ENCODE measurements at regions not wholly inside any gene's neighbourhood (a gene's known extent, or its start where the extent isn't known, plus 50 kb on each side); places are given as distances from the start of the nearest gene placed in this dataset.

- Mint-ChIP-seq H3K9me3 (ENCODE audit: unreplicated experiment) (no peaks in the 10 kb centered on the region), H3K4me3 (ENCODE audit: unreplicated experiment) (no peak overlapping the region), H3K27me3 (ENCODE audit: insufficient read depth, unreplicated experiment) (no peaks in the 10 kb centered on the region), H3K4me1 (ENCODE audit: low read depth, unreplicated experiment) (no peaks in the 10 kb centered on the region), H3K27ac (ENCODE audit: unreplicated experiment) (no peak overlapping the region), H3K36me3 (ENCODE audit: insufficient read depth, unreplicated experiment) (no peaks in the 10 kb centered on the region)
- ChIA-PET POLR2A (no interaction called here), CTCF (no interaction called here)
- H3K36me3 ChIP-seq (ENCODE audit: control insufficient read depth, insufficient read depth, low read length), result no peaks in the 10 kb centered on the region
- DNase-seq, result no peak
- no peaks in the 10 kb centered on the region for H3K4me1 ChIP-seq
- BruUV-seq (replicated peaks), result no TSS peak
- intact Hi-C loops (cut with micrococcal nuclease; ENCODE audit: unreplicated experiment), result no loop called here
- no peak overlapping the region for H3K4me3 ChIP-seq (ENCODE audit: low read depth, low read length)
- no peaks in the 10 kb centered on the region for H3K9me3 ChIP-seq
- no peak for TF ChIP-seq CTCF (IDR thresholded peaks at IDR 0.05; ENCODE audit: insufficient read depth in 1 of 2, low read depth in 1 of 2, low read length in 1 of 2, severe bottlenecking in 1 of 2, unreplicated experiment in 1 of 2)
- H3K27me3 ChIP-seq (replicated peaks; ENCODE audit: control insufficient read depth, insufficient read depth, low read length), result no peaks in the 10 kb centered on the region
These were observed 207.3 kb upstream of the VEGFC start for GRCh38 chr4:176999935-177000543.

GRCh38 chr4:177001271-177002175 lies 208.8 kb upstream of the VEGFC start:
- Mint-ChIP-seq H3K4me3 (ENCODE audit: unreplicated experiment) (no peak overlapping the region), H3K27me3 (ENCODE audit: insufficient read depth, unreplicated experiment) (no peaks in the 10 kb centered on the region), H3K36me3 (ENCODE audit: insufficient read depth, unreplicated experiment) (no peaks in the 10 kb centered on the region), H3K4me1 (ENCODE audit: low read depth, unreplicated experiment) (no peaks in the 10 kb centered on the region), H3K9me3 (ENCODE audit: unreplicated experiment) (no peaks in the 10 kb centered on the region), H3K27ac (ENCODE audit: unreplicated experiment) (no peak overlapping the region)
- H3K4me1 ChIP-seq, result no peaks in the 10 kb centered on the region
- no TSS peak for BruUV-seq (replicated peaks)
- no peak for DNase-seq
- CTCF ChIA-PET, result no interaction called here
- POLR2A ChIA-PET, result no interaction called here
- no peaks in the 10 kb centered on the region for H3K36me3 ChIP-seq (ENCODE audit: control insufficient read depth, insufficient read depth, low read length)
- H3K27me3 ChIP-seq (replicated peaks; ENCODE audit: control insufficient read depth, insufficient read depth, low read length), result no peaks in the 10 kb centered on the region
- H3K4me3 ChIP-seq (ENCODE audit: low read depth, low read length), result no peak overlapping the region
- no peak for TF ChIP-seq CTCF (IDR thresholded peaks at IDR 0.05; ENCODE audit: insufficient read depth in 1 of 2, low read depth in 1 of 2, low read length in 1 of 2, severe bottlenecking in 1 of 2, unreplicated experiment in 1 of 2)
- intact Hi-C loops (cut with micrococcal nuclease; ENCODE audit: unreplicated experiment), result no loop called here
- no peaks in the 10 kb centered on the region for H3K9me3 ChIP-seq

GRCh38 chr4:177005674-177006230 lies 213.0 kb upstream of the VEGFC start:
- ChIA-PET CTCF (no interaction called here), POLR2A (no interaction called here)
- no peaks in the 10 kb centered on the region for H3K27me3 Mint-ChIP-seq (ENCODE audit: insufficient read depth, unreplicated experiment)
- no peaks in the 10 kb centered on the region for H3K4me1 Mint-ChIP-seq (ENCODE audit: low read depth, unreplicated experiment)
- no peaks in the 10 kb centered on the region for H3K36me3 Mint-ChIP-seq (ENCODE audit: insufficient read depth, unreplicated experiment)
- no peak overlapping the region for H3K4me3 Mint-ChIP-seq (ENCODE audit: unreplicated experiment)
- intact Hi-C loops (cut with micrococcal nuclease; ENCODE audit: unreplicated experiment), result no loop called here
- BruUV-seq (replicated peaks), result no TSS peak
- H3K9me3 ChIP-seq, result no peaks in the 10 kb centered on the region
- H3K27me3 ChIP-seq (replicated peaks; ENCODE audit: control insufficient read depth, insufficient read depth, low read length), result no peaks in the 10 kb centered on the region
- no peak for DNase-seq
- no peaks in the 10 kb centered on the region for H3K36me3 ChIP-seq (ENCODE audit: control insufficient read depth, insufficient read depth, low read length)
- no peaks in the 10 kb centered on the region for H3K4me1 ChIP-seq
- no peak overlapping the region for H3K4me3 ChIP-seq (ENCODE audit: low read depth, low read length)
- H3K27ac Mint-ChIP-seq (ENCODE audit: unreplicated experiment), result no peak overlapping the region
- H3K9me3 Mint-ChIP-seq (ENCODE audit: unreplicated experiment), result no peaks in the 10 kb centered on the region
- no peak for TF ChIP-seq CTCF (IDR thresholded peaks at IDR 0.05; ENCODE audit: insufficient read depth in 1 of 2, low read depth in 1 of 2, low read length in 1 of 2, severe bottlenecking in 1 of 2, unreplicated experiment in 1 of 2)
